Activated T-helper 2 cell treated with anti-CD3 and anti-CD28 coated beads, Interferon-gamma antibody, Interleukin-2, Interleukin-4, amounts not matched to agents 10 μg/mL and 5 μg/mL and 100 μg/mL, durations not matched to agents 14 hours and 24 hours and 36 hours (primary cell): ENCODE measurements at regions not wholly inside any gene's neighbourhood (a gene's known extent, or its start where the extent isn't known, plus 50 kb on each side); places are given as distances from the start of the nearest gene placed in this dataset.

Experiments used
- DNase-seq: peaks from one replicate; pipeline ENCODE4 v3.0.0; 2021; ENCODE audit warnings: low spot score
- H3K27ac Mint-ChIP-seq: one replicate; pipeline ENCODE4 v1.8.0; 2021; ENCODE audit warnings: mixed read lengths
- H3K27me3 Mint-ChIP-seq: one replicate; pipeline ENCODE4 v1.8.0; 2021; ENCODE audit warnings: low read depth, mixed read lengths
- H3K36me3 Mint-ChIP-seq: one replicate; pipeline ENCODE4 v1.8.0; 2021; ENCODE audit warnings: low read depth, mixed read lengths
- H3K4me1 Mint-ChIP-seq: one replicate; pipeline ENCODE4 v1.8.0; 2021; ENCODE audit warnings: low read depth, mixed read lengths
- H3K4me3 Mint-ChIP-seq: one replicate; pipeline ENCODE4 v1.8.0; 2021; ENCODE audit warnings: low read depth, mild to moderate bottlenecking, moderate library complexity, mixed read lengths
- H3K9me3 Mint-ChIP-seq: one replicate; pipeline ENCODE4 v1.8.0; 2021; ENCODE audit warnings: mixed read lengths
- intact Hi-C: fragments of 100-400 bp; cut with micrococcal nuclease; formaldehyde crosslinking; loops from one replicate; pipeline ENCODE4 v1.15.1; 2023

GRCh38 chr15:97482521-97482920 is 478.0 kb upstream of the ARRDC4 start:
- H3K27ac Mint-ChIP-seq, result no peak overlapping the region
- intact Hi-C loops, result no loop called here
- no peak for DNase-seq
- H3K27me3 Mint-ChIP-seq, result no peaks in the 10 kb centered on the region
- no peaks in the 10 kb centered on the region for H3K36me3 Mint-ChIP-seq
- no peaks in the 10 kb centered on the region for H3K4me1 Mint-ChIP-seq
- H3K9me3 Mint-ChIP-seq, result peaks cover 19% of the 10 kb centered on the region
- no peak overlapping the region for H3K4me3 Mint-ChIP-seq

GRCh38 chr15:97483232-97483631 is 477.3 kb upstream of the ARRDC4 start:
- Mint-ChIP-seq H3K4me1 (no peaks in the 10 kb centered on the region), H3K36me3 (no peaks in the 10 kb centered on the region), H3K27me3 (no peaks in the 10 kb centered on the region), H3K9me3 (peaks cover 19% of the 10 kb centered on the region), H3K27ac (no peak overlapping the region), H3K4me3 (no peak overlapping the region)
- no peak for DNase-seq
- intact Hi-C loops, result no loop called here

GRCh38 chr15:97490429-97490828 is 470.1 kb upstream of the ARRDC4 start:
- intact Hi-C loops, result no loop called here
- Mint-ChIP-seq H3K27ac (no peak overlapping the region), H3K27me3 (no peaks in the 10 kb centered on the region), H3K9me3 (peaks cover 12% of the 10 kb centered on the region), H3K4me1 (no peaks in the 10 kb centered on the region), H3K4me3 (no peak overlapping the region), H3K36me3 (no peaks in the 10 kb centered on the region)
- no peak for DNase-seq

GRCh38 chr15:97501291-97501690 is 459.2 kb upstream of the ARRDC4 start:
- no peak overlapping the region for H3K4me3 Mint-ChIP-seq
- no peak for DNase-seq
- H3K36me3 Mint-ChIP-seq, result no peaks in the 10 kb centered on the region
- H3K27me3 Mint-ChIP-seq, result no peaks in the 10 kb centered on the region
- no peak overlapping the region for H3K27ac Mint-ChIP-seq
- H3K4me1 Mint-ChIP-seq, result no peaks in the 10 kb centered on the region
- intact Hi-C loops, result no loop called here
- peaks cover 16% of the 10 kb centered on the region for H3K9me3 Mint-ChIP-seq

GRCh38 chr15:97502038-97502437 is 458.5 kb upstream of the ARRDC4 start:
- Mint-ChIP-seq H3K27ac (no peak overlapping the region), H3K4me3 (no peak overlapping the region), H3K4me1 (no peaks in the 10 kb centered on the region), H3K27me3 (no peaks in the 10 kb centered on the region), H3K36me3 (no peaks in the 10 kb centered on the region), H3K9me3 (peaks cover 16% of the 10 kb centered on the region)
- no peak for DNase-seq
- intact Hi-C loops, result no loop called here

- intact Hi-C loops, result no loop called here
- DNase-seq, result no peak
- H3K27ac Mint-ChIP-seq, result no peak overlapping the region
- H3K4me1 Mint-ChIP-seq, result no peaks in the 10 kb centered on the region
- no peaks in the 10 kb centered on the region for H3K27me3 Mint-ChIP-seq
- H3K4me3 Mint-ChIP-seq, result no peak overlapping the region
- peaks cover 16% of the 10 kb centered on the region for H3K9me3 Mint-ChIP-seq
- no peaks in the 10 kb centered on the region for H3K36me3 Mint-ChIP-seq
Observed at GRCh38 chr15:97504031-97504792, 456.3 kb upstream of the ARRDC4 start.

- Mint-ChIP-seq H3K4me3 (no peak overlapping the region), H3K4me1 (no peaks in the 10 kb centered on the region), H3K27me3 (no peaks in the 10 kb centered on the region), H3K9me3 (peaks cover 9% of the 10 kb centered on the region), H3K27ac (no peak overlapping the region), H3K36me3 (no peaks in the 10 kb centered on the region)
- intact Hi-C loops, result no loop called here
- DNase-seq, result no peak
Observed at GRCh38 chr15:97517737-97518136, 442.8 kb upstream of the ARRDC4 start.

- Mint-ChIP-seq H3K4me1 (no peaks in the 10 kb centered on the region), H3K27me3 (no peaks in the 10 kb centered on the region), H3K4me3 (no peak overlapping the region), H3K36me3 (no peaks in the 10 kb centered on the region), H3K9me3 (no peaks in the 10 kb centered on the region), H3K27ac (no peak overlapping the region)
- DNase-seq, result no peak
- intact Hi-C loops, result no loop called here
Observed at GRCh38 chr15:97520689-97521088, 439.8 kb upstream of the ARRDC4 start.

GRCh38 chr15:97521381-97522285 is 438.9 kb upstream of the ARRDC4 start:
- no peak for DNase-seq
- Mint-ChIP-seq H3K36me3 (no peaks in the 10 kb centered on the region), H3K27ac (no peak overlapping the region), H3K4me1 (no peaks in the 10 kb centered on the region), H3K4me3 (no peak overlapping the region), H3K27me3 (no peaks in the 10 kb centered on the region), H3K9me3 (no peaks in the 10 kb centered on the region)
- intact Hi-C loops, result no loop called here

- Mint-ChIP-seq H3K4me1 (no peaks in the 10 kb centered on the region), H3K27me3 (no peaks in the 10 kb centered on the region), H3K27ac (no peak overlapping the region), H3K36me3 (no peaks in the 10 kb centered on the region), H3K9me3 (no peaks in the 10 kb centered on the region), H3K4me3 (no peak overlapping the region)
- DNase-seq, result no peak
- intact Hi-C loops, result no loop called here
Observed at GRCh38 chr15:97522347-97522746, 438.2 kb upstream of the ARRDC4 start.

GRCh38 chr15:97525809-97526208 is 434.7 kb upstream of the ARRDC4 start:
- no peaks in the 10 kb centered on the region for H3K9me3 Mint-ChIP-seq
- H3K27me3 Mint-ChIP-seq, result no peaks in the 10 kb centered on the region
- DNase-seq, result no peak
- no peaks in the 10 kb centered on the region for H3K36me3 Mint-ChIP-seq
- intact Hi-C loops, result no loop called here
- H3K4me1 Mint-ChIP-seq, result no peaks in the 10 kb centered on the region
- H3K4me3 Mint-ChIP-seq, result no peak overlapping the region
- no peak overlapping the region for H3K27ac Mint-ChIP-seq

- no peak overlapping the region for H3K4me3 Mint-ChIP-seq
- intact Hi-C loops, result no loop called here
- no peak for DNase-seq
- H3K27ac Mint-ChIP-seq, result no peak overlapping the region
- H3K4me1 Mint-ChIP-seq, result no peaks in the 10 kb centered on the region
- no peaks in the 10 kb centered on the region for H3K27me3 Mint-ChIP-seq
- no peaks in the 10 kb centered on the region for H3K36me3 Mint-ChIP-seq
- peaks cover 10% of the 10 kb centered on the region for H3K9me3 Mint-ChIP-seq
Observed at GRCh38 chr15:97528238-97528637, 432.3 kb upstream of the ARRDC4 start.

GRCh38 chr15:97545799-97546198 is 414.7 kb upstream of the ARRDC4 start:
- Mint-ChIP-seq H3K36me3 (no peaks in the 10 kb centered on the region), H3K4me3 (no peak overlapping the region), H3K9me3 (peaks cover 48% of the 10 kb centered on the region), H3K27me3 (no peaks in the 10 kb centered on the region), H3K27ac (no peak overlapping the region), H3K4me1 (no peaks in the 10 kb centered on the region)
- intact Hi-C loops, result no loop called here
- DNase-seq, result no peak
